ENCODE measurements at regions not wholly inside any gene's neighbourhood (a gene's known extent, or its start where the extent isn't known, plus 50 kb on each side); places are given as distances from the start of the nearest gene placed in this dataset.

GRCh38 chr16:79982361-79982760 lies 381.8 kb upstream of the MAF start:
- Histone ChIP-seq H3K4me2 (ENCODE audit: insufficient read depth, insufficient read length, low read length) (no peak overlapping the region), H3K27ac (ENCODE audit: insufficient read length, low read depth, low read length) (no peak overlapping the region), H4K91ac (ENCODE audit: insufficient read length, low read depth, low read length) (no peak overlapping the region), H2BK15ac (ENCODE audit: low read depth, low read length) (no peak overlapping the region), H3K79me1 (ENCODE audit: insufficient read depth, low read depth, low read length, poor library complexity, severe bottlenecking) (no peaks in the 10 kb centered on the region), H4K8ac (replicated peaks; ENCODE audit: insufficient read length, low read depth, low read length) (no peak overlapping the region), H3K27me3 (ENCODE audit: insufficient read depth, low read length) (no peaks in the 10 kb centered on the region), H2BK20ac (ENCODE audit: low read depth, low read length, poor library complexity, severe bottlenecking) (no peak overlapping the region), H3K14ac (ENCODE audit: insufficient read depth, low read length) (no peak overlapping the region), H2BK120ac (ENCODE audit: low read depth, low read length, poor library complexity, severe bottlenecking) (no peak overlapping the region), H3K56ac (ENCODE audit: insufficient read length, low read depth, low read length) (no peak overlapping the region), H3K4ac (ENCODE audit: low read depth, low read length) (no peak overlapping the region), H3K18ac (ENCODE audit: insufficient read length, low read depth, low read length) (no peak overlapping the region), H3K79me2 (ENCODE audit: insufficient read depth, low read length) (no peaks in the 10 kb centered on the region), H2BK12ac (ENCODE audit: insufficient read length, low read depth, low read length) (no peak overlapping the region), H2BK5ac (ENCODE audit: insufficient read length, low read length) (no peak overlapping the region), H2AFZ (ENCODE audit: low read length) (no peak overlapping the region), H2AK5ac (ENCODE audit: insufficient read length, low read length) (no peak overlapping the region), H3K9ac (ENCODE audit: extremely low read depth, insufficient read length, low read length) (no peak overlapping the region), H4K20me1 (ENCODE audit: control insufficient read depth, insufficient read depth, insufficient read length) (no peaks in the 10 kb centered on the region), H3T11ph (ENCODE audit: low read length) (no peak overlapping the region), H3K23me2 (ENCODE audit: insufficient read length, low read depth, low read length, poor library complexity, severe bottlenecking) (no peaks in the 10 kb centered on the region), H3K23ac (ENCODE audit: insufficient read length, low read depth, low read length) (no peak overlapping the region), H4K5ac (ENCODE audit: insufficient read length, low read depth, low read length) (no peak overlapping the region), H3K4me1 (ENCODE audit: insufficient read depth, low read length) (no peaks in the 10 kb centered on the region), H3K9me3 (ENCODE audit: control insufficient read depth, low read depth, low read length) (no peaks in the 10 kb centered on the region)
- Mint-ChIP-seq H3K36me3 (ENCODE audit: insufficient read depth in 1 of 3, low read depth in 3 of 3) (no peaks in the 10 kb centered on the region), H3K27me3 (ENCODE audit: low read depth) (no peaks in the 10 kb centered on the region; the same call in 1 of the 2 replicates), H3K4me1 (no peaks in the 10 kb centered on the region), H3K9me3 (no peaks in the 10 kb centered on the region), H3K4me3 (no peak overlapping the region), H3K27ac (no peak overlapping the region)
- no peak for DNase-seq
- WGBS (ENCODE audit: extremely low coverage, insufficient read length, low lambda C conversion rate), result no CpG with 5 or more reads among the region's 4 CpGs
- no peak for TF ChIP-seq CTCF (conservative IDR thresholded peaks at IDR 0.05)

Measured in H9 (cell line).